Fibroblast of villous mesenchyme (primary cell): ENCODE measurements at regions not wholly inside any gene's neighbourhood (a gene's known extent, or its start where the extent isn't known, plus 50 kb on each side); places are given as distances from the start of the nearest gene placed in this dataset.

Experiments used
- DNase-seq: peaks from one replicate; pipeline ENCODE4 v3.0.0-alpha.2; 2010; ENCODE audit warnings: low read depth
- H3K4me3 ChIP-seq: 2 replicates; pipeline ENCODE4 v1.5.1; 2011; ENCODE audit warnings: low read depth, mild to moderate bottlenecking, low read length
- CTCF ChIP-seq: IDR thresholded peaks from 2 replicates; pipeline ENCODE4 v1.5.1; 2012; ENCODE audit warnings: low read depth, mild to moderate bottlenecking, low read length; ENCODE audit not compliant: insufficient read depth

- H3K4me3 ChIP-seq, result no peak overlapping the region
- TF ChIP-seq CTCF, result no peak
- DNase-seq, result peak; percentile 70
These were observed 163.4 kb upstream of the GPR12 start for GRCh38 chr13:26923824-26924605.

- TF ChIP-seq CTCF, result no peak
- DNase-seq, result no peak
- no peak overlapping the region for H3K4me3 ChIP-seq
These were observed 161.3 kb upstream of the GPR12 start for GRCh38 chr13:26921918-26922317.

GRCh38 chr13:26920614-26921355 lies 160.2 kb upstream of the GPR12 start:
- no peak overlapping the region for H3K4me3 ChIP-seq
- DNase-seq, result no peak
- no peak for TF ChIP-seq CTCF

DNA sequence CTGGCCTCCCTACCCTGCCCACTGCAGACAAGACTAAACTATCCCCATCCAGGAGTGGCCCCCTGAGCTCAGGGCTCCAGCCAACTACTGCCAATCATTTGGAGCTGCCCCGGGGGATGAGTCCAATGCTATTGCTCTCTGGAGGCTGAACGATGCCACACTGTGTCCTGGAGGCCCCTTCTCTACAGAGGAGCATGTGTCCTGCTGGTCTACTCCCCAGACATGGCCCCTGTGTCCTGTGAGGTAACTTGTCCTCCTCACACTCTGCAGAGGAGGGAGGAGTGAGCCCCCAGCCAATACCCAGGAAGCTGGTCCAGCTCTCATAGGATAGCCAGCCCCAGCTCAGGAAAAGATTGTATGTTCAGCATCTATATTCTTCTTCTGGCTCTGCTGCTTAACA lies 159.1 kb upstream of the GPR12 start:
- H3K4me3 ChIP-seq, result no peak overlapping the region
- no peak for TF ChIP-seq CTCF

GRCh38 chr13:26919311-26919710 lies 158.7 kb upstream of the GPR12 start:
- no peak for TF ChIP-seq CTCF
- no peak overlapping the region for H3K4me3 ChIP-seq
- no peak for DNase-seq

More for the DNA sequence above, 159.1 kb upstream of the GPR12 start:
- no peak for DNase-seq

DNA sequence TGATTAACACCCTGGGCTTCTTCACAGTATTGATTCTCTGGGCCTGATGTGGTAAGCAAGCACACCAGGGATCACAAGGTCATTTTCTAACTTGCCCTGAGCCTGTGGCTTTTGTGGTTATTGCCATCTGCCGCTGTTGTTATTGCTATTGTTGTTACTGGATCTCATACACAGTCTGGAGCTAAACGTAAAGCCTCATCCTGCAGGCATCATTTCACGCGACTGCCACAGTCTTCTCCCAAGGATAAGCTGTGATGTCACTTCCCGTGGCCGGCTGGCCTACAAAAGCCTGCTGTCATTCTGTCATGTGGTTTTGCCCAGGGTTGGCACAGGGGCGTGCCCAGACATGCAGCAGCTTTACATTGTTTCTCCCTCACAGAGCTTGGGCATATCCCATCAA lies 154.0 kb upstream of the GPR12 start:
- no peak overlapping the region for H3K4me3 ChIP-seq
- no peak for DNase-seq
- TF ChIP-seq CTCF, result no peak
